GM18867 (cell line): ENCODE measurements at regions not wholly inside any gene's neighbourhood (a gene's known extent, or its start where the extent isn't known, plus 50 kb on each side); places are given as distances from the start of the nearest gene placed in this dataset.
"Not testable (repeated sequence)": the region's sequence is repeated elsewhere in the genome, so short reads cannot be mapped to it uniquely, and the experiment has no call there.

ENCODE experiments used
- ATAC-seq: cut with Tn5 transposase; IDR thresholded peaks from one replicate; pipeline ENCODE4 v1.9.1; 2021; ENCODE audit warnings: mild to moderate bottlenecking, moderate library complexity; ENCODE audit not compliant: unreplicated experiment

DNA sequence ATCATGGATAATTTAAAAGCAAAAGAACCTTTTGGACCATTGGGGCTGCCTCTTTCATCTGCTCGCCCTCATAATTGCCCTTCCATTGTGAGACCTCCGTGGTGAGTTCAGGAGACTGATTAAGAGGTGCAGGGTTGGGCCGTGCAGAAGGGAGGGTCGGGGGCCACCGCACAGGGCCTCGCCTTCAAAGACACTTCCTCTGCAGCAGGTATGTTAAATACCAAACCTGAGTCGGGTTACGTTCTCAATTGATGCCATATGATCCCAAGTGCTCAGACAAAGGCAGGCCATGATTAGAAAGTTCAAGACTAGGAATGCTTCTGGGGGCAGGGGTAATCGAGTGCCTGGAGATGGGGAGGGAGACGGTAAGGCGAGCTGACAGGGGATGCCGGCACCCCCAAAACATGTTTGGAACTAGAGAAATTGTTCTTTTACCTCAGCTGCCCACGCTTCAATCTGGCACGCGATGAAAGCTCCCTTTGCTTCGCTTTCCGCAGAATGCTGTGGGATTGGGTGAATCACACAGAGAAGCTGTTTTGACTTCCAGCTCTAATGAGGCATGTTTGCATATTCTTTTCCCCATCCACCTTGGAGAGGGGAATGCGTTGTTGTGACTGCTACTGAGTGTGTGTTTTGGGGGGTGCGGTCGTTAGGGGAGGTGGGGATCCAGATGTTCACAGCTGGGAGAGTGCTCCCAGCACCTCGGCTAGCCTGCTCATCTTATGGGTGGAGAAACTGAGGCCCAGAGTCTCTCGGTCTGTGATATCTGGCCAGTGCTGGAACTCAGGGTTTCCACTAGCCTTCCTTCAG is 309.1 kb downstream of the MYCN start:
- ATAC-seq = no peak

GRCh38 chr2:16248571-16249105 is 308.3 kb downstream of the MYCN start:
- ATAC-seq = no peak

DNA sequence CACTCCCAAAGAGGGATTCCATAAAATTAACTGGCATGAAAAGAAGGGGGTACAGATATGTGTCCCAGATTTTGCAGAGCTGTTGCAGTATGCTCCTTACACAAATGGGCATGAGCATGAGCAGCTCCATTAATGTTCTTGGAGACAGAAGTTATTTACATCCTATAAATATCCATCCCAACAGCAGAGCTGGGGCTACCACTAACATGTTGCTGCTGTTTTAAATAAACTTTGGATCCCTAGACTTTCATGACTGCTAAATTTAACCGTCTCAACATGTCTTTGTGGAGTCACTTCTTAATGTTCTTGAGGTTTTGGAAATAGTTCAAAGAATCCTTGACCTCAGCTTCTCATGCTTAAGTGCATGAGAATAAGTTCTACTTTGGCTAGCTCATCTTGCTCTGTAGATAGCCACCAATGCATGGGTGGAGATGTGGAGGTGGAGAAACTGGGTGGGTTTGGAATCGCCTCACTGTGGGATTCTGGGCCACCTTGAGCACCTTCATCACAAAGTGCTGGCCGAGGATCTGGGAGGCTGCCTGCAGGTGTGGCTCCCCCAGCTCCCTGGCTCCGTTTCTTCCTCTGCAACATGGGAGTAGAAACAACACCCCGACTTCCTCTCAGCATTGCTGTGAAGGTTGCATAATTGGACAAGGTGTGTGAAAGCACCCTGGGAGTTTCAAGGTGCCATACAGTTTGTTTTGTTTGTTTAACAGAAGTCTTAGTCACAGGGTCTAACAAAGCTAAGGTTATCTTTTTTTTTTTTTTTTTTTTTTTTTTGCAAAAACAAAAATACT is 307.2 kb downstream of the MYCN start:
- no peak for ATAC-seq

- ATAC-seq = no peak
These were observed 306.6 kb downstream of the MYCN start for GRCh38 chr2:16246911-16247310.

- no peak for ATAC-seq
These were observed 306.0 kb downstream of the MYCN start for GRCh38 chr2:16246281-16246850.

GRCh38 chr2:16245481-16246054 is 305.2 kb downstream of the MYCN start:
- ATAC-seq = no peak

- ATAC-seq = no peak
These were observed 304.6 kb downstream of the MYCN start for GRCh38 chr2:16244966-16245320.

DNA sequence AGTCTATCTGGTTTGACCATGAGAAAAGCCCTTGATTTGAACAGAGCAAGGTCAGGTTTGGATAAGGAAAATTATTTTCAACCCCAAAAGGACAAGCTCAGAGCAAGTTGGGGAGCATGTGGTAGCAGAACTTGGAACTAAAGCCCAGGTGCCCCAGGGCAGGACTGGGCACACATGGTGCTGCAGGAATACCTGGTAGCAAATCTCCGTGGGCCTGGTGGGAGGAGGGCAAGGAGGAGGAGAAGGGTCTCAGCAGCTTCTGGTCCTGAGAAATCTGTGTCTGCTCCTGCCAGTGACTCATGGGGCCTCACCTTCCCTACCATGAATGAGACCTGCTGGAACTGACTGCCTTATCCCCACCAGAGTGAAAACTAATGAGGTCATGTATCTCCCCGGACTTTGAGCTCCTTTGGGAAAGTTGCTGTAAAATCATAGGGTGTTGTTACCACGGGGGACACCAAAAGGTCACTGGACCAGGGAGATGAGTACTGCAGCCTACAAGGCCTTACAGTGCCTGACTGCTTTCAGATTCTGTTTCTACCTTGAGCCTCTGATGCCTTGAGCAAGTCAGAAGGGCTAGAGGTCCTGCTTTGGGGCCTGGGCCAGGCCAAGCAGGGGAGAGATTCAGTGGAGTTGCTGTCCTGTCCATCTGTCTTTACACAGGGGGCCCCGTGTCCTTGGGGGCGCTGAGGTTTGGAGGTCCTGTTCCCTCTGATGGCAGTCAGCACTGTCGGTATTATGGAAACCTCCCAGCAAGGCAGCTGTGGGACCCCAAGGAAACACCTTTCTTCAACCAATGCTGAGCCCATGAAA is 304.0 kb downstream of the MYCN start:
- no peak for ATAC-seq

DNA sequence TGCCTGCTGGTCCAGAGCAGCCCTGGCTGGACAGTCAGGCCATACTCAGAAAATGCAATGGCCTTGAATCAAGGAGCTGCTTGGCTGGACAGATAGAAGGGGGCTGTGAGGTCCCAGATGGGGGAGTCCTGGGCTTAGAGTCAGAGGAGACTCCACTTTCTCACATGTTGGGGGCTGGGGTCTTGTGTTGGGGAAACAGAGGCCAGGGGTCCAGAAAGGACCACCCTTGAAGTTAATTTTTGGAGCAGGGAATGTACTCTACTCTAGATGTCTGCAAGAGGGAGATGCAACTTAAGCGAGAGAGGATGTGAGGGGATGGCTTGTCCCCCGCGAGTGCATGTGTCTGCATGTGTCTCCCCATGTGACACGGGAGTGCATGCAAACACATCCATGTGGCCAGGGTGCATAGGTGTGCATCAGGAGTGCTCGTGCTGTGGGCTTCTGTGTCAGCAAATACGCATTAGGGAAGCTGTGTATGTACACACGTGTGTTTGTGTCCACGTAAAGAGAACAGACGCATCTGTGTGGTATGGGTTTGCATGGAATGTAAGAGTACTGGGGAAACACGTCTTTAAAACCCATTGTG is 303.2 kb downstream of the MYCN start:
- ATAC-seq = no peak

DNA sequence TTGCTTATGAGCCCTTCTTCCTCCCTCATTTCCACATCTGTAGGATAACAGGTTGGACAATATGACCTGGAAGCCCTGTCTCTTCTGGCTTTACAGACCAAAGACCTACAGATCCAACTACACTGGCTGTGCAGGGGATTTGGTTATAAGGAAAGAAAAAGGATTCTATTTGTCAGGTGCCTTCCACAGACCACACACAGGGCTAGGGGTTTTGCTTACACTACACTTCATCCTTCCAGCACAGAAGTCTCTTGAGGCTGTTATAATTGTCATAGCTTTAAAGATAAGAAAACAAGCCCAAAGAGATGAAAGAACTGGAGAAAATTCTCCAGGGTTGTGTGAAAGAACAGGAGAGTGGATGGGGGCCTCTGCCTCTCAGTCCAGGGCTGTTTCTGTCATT is 302.6 kb downstream of the MYCN start:
- ATAC-seq = no peak

DNA sequence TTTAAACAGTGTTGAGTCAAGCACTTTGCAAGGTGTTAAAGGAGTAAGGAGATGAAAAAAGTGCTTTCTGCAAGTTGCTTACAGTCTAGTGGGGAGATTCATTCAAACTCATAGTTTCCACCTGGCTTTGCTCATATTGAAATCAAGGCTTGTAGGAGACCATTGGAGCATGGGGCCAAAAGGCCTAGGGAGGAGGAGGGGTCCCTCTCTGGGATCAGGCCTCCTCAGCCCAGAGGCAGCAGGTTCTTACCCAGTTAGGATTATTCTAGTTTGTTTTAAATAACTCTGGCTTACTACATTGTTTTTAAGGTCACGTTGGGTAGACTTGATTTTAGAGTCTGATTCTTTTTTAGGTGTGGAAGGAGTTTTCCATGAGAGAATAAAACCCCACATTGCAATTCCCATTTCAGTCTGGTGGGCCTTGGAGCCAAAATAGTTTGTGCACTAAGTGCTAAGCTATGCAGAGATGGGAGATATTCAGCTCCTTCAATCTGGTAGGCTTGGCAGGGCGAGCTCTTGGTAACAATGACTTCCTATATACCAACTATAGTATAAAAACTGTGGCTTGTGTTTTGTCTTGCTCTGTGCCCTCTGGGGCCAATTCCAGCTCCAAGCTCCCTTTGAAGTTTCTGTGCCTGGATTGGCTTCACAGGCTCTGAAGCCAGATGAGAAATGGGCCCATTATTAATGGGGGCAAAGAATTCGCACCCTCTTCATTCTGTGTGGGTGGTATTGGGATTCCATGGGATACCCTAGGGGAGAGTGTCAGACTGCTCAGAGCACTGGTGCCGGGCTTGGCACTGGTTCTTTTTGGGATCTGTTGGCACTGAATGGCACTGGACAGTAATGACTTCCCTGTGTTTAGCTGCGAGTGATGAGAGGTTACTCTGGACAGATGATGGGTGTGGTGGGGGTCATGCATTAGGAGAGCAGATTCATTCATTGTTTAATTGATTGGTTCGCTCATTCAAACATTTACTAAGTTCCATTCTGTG is 301.1 kb downstream of the MYCN start:
- no peak for ATAC-seq

DNA sequence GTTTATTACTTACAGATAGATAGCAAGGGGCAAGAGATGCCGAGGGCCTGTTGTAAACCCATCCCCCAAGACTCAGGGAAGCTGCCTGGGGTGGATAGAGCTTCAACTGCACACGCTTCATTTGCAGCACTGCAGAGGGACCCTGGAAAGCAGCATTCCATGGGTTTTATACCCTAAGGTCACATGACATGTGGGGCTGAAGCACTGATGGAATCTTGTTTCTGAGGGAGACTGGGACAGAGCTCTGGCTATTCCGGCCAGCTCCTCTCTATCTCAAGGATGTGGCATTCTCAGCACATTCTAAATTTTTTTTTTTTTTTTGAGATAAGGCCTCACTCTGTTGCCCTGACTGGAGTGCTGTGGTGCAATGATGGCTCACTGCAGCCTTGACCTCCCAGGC is 300.1 kb downstream of the MYCN start:
- no peak for ATAC-seq

GRCh38 chr2:16239296-16239850 is 299.0 kb downstream of the MYCN start:
- no peak for ATAC-seq

- no peak for ATAC-seq
These were observed 298.4 kb downstream of the MYCN start for GRCh38 chr2:16238786-16239185.

- no peak for ATAC-seq
These were observed 297.8 kb downstream of the MYCN start for GRCh38 chr2:16238001-16238761.

GRCh38 chr2:16235747-16236146 is 295.4 kb downstream of the MYCN start:
- ATAC-seq = no peak

DNA sequence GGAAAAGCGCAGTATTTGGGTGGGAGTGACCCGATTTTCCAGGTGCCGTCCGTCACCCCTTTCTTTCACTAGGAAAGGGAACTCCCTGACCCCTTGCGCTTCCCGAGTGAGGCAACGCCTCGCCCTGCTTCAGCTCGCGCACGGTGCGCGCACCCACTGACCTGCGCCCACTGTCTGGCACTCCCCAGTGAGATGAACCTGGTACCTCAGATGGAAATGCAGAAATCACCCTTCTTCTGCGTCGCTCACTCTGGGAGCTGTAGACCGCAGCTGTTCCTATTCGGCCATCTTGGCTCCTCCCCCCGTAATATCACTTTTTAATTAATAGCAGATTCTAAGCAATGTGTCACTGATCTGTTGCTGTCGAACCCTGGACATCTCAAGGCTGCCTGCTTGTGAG is 294.9 kb downstream of the MYCN start:
- not testable (repeated sequence) for ATAC-seq

GRCh38 chr2:16228951-16229350 is 288.6 kb downstream of the MYCN start:
- ATAC-seq = no peak
